CD4-positive, alpha-beta memory T cell (primary cell): ENCODE measurements at regions not wholly inside any gene's neighbourhood (a gene's known extent, or its start where the extent isn't known, plus 50 kb on each side); places are given as distances from the start of the nearest gene placed in this dataset.

Source experiments
- CTCF ChIA-PET: fragments of 350-600 bp; sonication (Branson Sonifier 250); formaldehyde crosslinking; loops from one replicate; lab custom pipeline; 2021; ENCODE audit warnings: inconsistent platforms; ENCODE audit not compliant: partially characterized antibody; lab: Charles Lee
- POLR2A ChIA-PET: fragments of 350-600 bp; sonication (Branson Sonifier 250); formaldehyde crosslinking; loops from one replicate; lab custom pipeline; 2021; ENCODE audit not compliant: partially characterized antibody; lab: Charles Lee
- DNase-seq, 5 donors: peaks; one replicate each; pipeline versions ENCODE4 v3.0.0 to v3.0.0-alpha.2; 2020 to 2022; ENCODE audit warnings: mixed read lengths in 1 of 5
- H3K27ac ChIP-seq: one replicate; pipeline ENCODE4 v1.7.0; 2013; ENCODE audit warnings: low read depth, low read length
- H3K27me3 ChIP-seq: 2 replicates; pipeline ENCODE4 v1.7.0; 2013; ENCODE audit warnings: mild to moderate bottlenecking, low read length, moderate library complexity; ENCODE audit not compliant: insufficient read depth
- H3K36me3 ChIP-seq: 2 replicates; pipeline ENCODE4 v1.7.0; 2013; ENCODE audit warnings: mild to moderate bottlenecking, low read length, moderate library complexity; ENCODE audit not compliant: insufficient read depth
- H3K4me1 ChIP-seq: 2 replicates; pipeline ENCODE4 v1.7.0; 2013; ENCODE audit warnings: mild to moderate bottlenecking, low read length, moderate library complexity; ENCODE audit not compliant: insufficient read depth
- H3K4me3 ChIP-seq, 2 donors: one replicate each; pipeline ENCODE4 v1.7.0; 2013; ENCODE audit warnings: low read length in 2 of 2, mild to moderate bottlenecking in 1 of 2
- H3K9me3 ChIP-seq, 2 donors: one replicate each; pipeline ENCODE4 v1.7.0; 2013; ENCODE audit warnings: low read length in 2 of 2, control low read depth in 1 of 2; ENCODE audit not compliant: control insufficient read depth in 1 of 2
- H3K27ac Mint-ChIP-seq, 7 donors: one replicate each; pipeline ENCODE4 v1.8.0; 2020 to 2021; ENCODE audit warnings: mixed read lengths in 7 of 7, mild to moderate bottlenecking in 6 of 7, inconsistent platforms in 3 of 7, moderate library complexity in 3 of 7
- H3K27me3 Mint-ChIP-seq, 2 donors: one replicate each; pipeline ENCODE4 v1.8.0; 2020 to 2021; ENCODE audit warnings: mixed read lengths in 2 of 2
- H3K36me3 Mint-ChIP-seq, 2 donors: one replicate each; pipeline ENCODE4 v1.8.0; 2020 to 2021; ENCODE audit warnings: mixed read lengths in 2 of 2, inconsistent platforms in 1 of 2, mild to moderate bottlenecking in 1 of 2
- H3K4me1 Mint-ChIP-seq, 4 donors: one replicate each; pipeline ENCODE4 v1.8.0; 2020 to 2021; ENCODE audit warnings: mixed read lengths in 4 of 4, mild to moderate bottlenecking in 1 of 4
- H3K4me3 Mint-ChIP-seq, 8 donors: one replicate each; pipeline ENCODE4 v1.8.0; 2020 to 2021; ENCODE audit warnings: mixed read lengths in 8 of 8, mild to moderate bottlenecking in 7 of 8, moderate library complexity in 6 of 8, inconsistent platforms in 3 of 8
- H3K9me3 Mint-ChIP-seq, 8 donors: one replicate each; pipeline ENCODE4 v1.8.0; 2020 to 2021; ENCODE audit warnings: mixed read lengths in 8 of 8, mild to moderate bottlenecking in 5 of 8, inconsistent platforms in 3 of 8, moderate library complexity in 1 of 8
- intact Hi-C: fragments of 100-400 bp; cut with micrococcal nuclease; formaldehyde crosslinking; loops from one replicate; pipeline ENCODE4 v1.15.1; 2023

- no peak overlapping the region for H3K27ac ChIP-seq
- no peak for DNase-seq
- Mint-ChIP-seq H3K27me3 (peaks cover 3 to 11% of the 10 kb centered on the region in 2 donors), H3K4me1 (no peaks in the 10 kb centered on the region), H3K36me3 (no peaks in the 10 kb centered on the region), H3K9me3 (peaks cover 0 to 10% (median 0%) of the 10 kb centered on the region in 8 donors), H3K27ac (no peak overlapping the region), H3K4me3 (no peak overlapping the region)
- H3K27me3 ChIP-seq: no peaks in the 10 kb centered on the region
- no peaks in the 10 kb centered on the region for H3K36me3 ChIP-seq
- H3K4me3 ChIP-seq: no peak overlapping the region
- CTCF ChIA-PET: no interaction called here
- intact Hi-C loops: no loop called here
- H3K4me1 ChIP-seq: no peaks in the 10 kb centered on the region
- POLR2A ChIA-PET: no interaction called here
- no peaks in the 10 kb centered on the region for H3K9me3 ChIP-seq
These were observed 87.2 kb upstream of the ZNF507 start for GRCh38 chr19:32258167-32258566.

GRCh38 chr19:32264568-32264967 lies 80.8 kb upstream of the ZNF507 start:
- Histone ChIP-seq H3K27me3 (no peaks in the 10 kb centered on the region), H3K4me3 (no peak overlapping the region), H3K36me3 (no peaks in the 10 kb centered on the region), H3K9me3 (no peaks in the 10 kb centered on the region), H3K4me1 (no peaks in the 10 kb centered on the region), H3K27ac (no peak overlapping the region)
- intact Hi-C loops: no loop called here
- ChIA-PET CTCF (no interaction called here), POLR2A (no interaction called here)
- Mint-ChIP-seq H3K27me3 (peaks cover 12 to 13% of the 10 kb centered on the region in 2 donors), H3K27ac (no peak overlapping the region), H3K4me3 (no peak overlapping the region), H3K36me3 (no peaks in the 10 kb centered on the region), H3K9me3 (peaks cover 0 to 11% (median 0%) of the 10 kb centered on the region in 8 donors), H3K4me1 (no peaks in the 10 kb centered on the region)
- DNase-seq: no peak

DNA sequence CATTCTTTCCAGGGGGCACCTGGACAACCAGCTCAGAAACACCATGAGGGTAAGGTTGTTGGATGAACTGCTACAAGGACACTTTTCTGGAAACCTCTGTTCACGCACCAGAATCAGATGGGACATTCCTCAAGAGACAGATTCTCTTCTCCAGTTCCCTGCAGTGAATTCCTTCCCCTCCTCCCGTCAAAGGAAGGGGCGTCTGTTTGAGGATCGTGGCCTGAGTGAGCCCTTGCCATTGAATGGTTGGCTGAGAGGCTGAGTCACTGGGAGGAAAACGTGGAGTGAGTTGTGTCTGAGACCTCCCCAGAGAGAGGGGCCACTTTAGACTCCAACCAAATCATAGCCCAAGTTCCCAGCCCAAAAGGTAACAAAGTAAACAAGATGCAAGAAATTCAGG lies 79.4 kb upstream of the ZNF507 start:
- intact Hi-C loops: no loop called here
- no peak overlapping the region for H3K4me3 Mint-ChIP-seq
- H3K27ac Mint-ChIP-seq: no peak overlapping the region
- H3K9me3 ChIP-seq: no peaks in the 10 kb centered on the region
- no peaks in the 10 kb centered on the region for H3K36me3 ChIP-seq
- H3K27me3 Mint-ChIP-seq: peaks cover 18 to 19% of the 10 kb centered on the region in 2 donors
- no peak for DNase-seq
- CTCF ChIA-PET: no interaction called here
- H3K36me3 Mint-ChIP-seq: no peaks in the 10 kb centered on the region
- no peaks in the 10 kb centered on the region for H3K27me3 ChIP-seq
- H3K27ac ChIP-seq: no peak overlapping the region
- peaks cover 0 to 5% (median 0%) of the 10 kb centered on the region in 8 donors for H3K9me3 Mint-ChIP-seq
- no peaks in the 10 kb centered on the region for H3K4me1 ChIP-seq
- no peak overlapping the region for H3K4me3 ChIP-seq
- POLR2A ChIA-PET: no interaction called here
- H3K4me1 Mint-ChIP-seq: no peaks in the 10 kb centered on the region

- ChIA-PET CTCF (no interaction called here), POLR2A (no interaction called here)
- H3K36me3 ChIP-seq: no peaks in the 10 kb centered on the region
- H3K9me3 ChIP-seq: no peaks in the 10 kb centered on the region
- DNase-seq: no peak
- Mint-ChIP-seq H3K36me3 (no peaks in the 10 kb centered on the region), H3K27me3 (peaks cover 18 to 21% of the 10 kb centered on the region in 2 donors), H3K4me1 (no peaks in the 10 kb centered on the region), H3K4me3 (no peak overlapping the region), H3K27ac (no peak overlapping the region), H3K9me3 (peaks cover 0 to 7% (median 0%) of the 10 kb centered on the region in 8 donors)
- no peak overlapping the region for H3K4me3 ChIP-seq
- H3K27me3 ChIP-seq: no peaks in the 10 kb centered on the region
- no peaks in the 10 kb centered on the region for H3K4me1 ChIP-seq
- no peak overlapping the region for H3K27ac ChIP-seq
- intact Hi-C loops: no loop called here
These were observed 79.0 kb upstream of the ZNF507 start for GRCh38 chr19:32266460-32266859.

GRCh38 chr19:32268381-32268780 lies 77.0 kb upstream of the ZNF507 start:
- ChIA-PET CTCF (no interaction called here), POLR2A (no interaction called here)
- no peak overlapping the region for H3K27ac Mint-ChIP-seq
- H3K36me3 Mint-ChIP-seq: peaks cover 0 to under 1% of the 10 kb centered on the region in 2 donors
- Histone ChIP-seq H3K9me3 (no peaks in the 10 kb centered on the region), H3K27ac (no peak overlapping the region), H3K27me3 (no peaks in the 10 kb centered on the region), H3K36me3 (no peaks in the 10 kb centered on the region), H3K4me3 (no peak overlapping the region), H3K4me1 (no peaks in the 10 kb centered on the region)
- intact Hi-C loops: no loop called here
- peaks cover 19 to 27% of the 10 kb centered on the region in 2 donors for H3K27me3 Mint-ChIP-seq
- no peak overlapping the region for H3K4me3 Mint-ChIP-seq
- peaks cover 0 to 14% (median 7%) of the 10 kb centered on the region in 8 donors for H3K9me3 Mint-ChIP-seq
- no peaks in the 10 kb centered on the region for H3K4me1 Mint-ChIP-seq
- no peak for DNase-seq

DNA sequence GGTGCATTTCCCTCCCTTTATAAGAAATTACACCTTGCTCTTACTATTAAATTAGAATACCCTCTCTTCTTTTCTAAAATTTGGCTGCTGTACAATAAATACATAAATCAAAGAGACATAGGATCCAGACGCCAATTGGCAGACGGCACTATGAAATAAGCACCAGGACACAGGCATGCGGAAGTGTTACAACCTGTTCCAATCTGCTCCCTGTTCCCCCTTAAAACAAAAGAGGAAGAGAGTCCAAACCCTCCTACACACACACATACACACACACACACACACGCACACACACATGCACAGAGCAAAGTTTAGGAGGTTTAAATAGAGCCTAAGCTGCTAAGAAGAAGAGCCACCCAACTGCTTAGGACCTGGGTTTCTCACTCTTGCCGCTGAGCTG lies 75.6 kb upstream of the ZNF507 start:
- no peak overlapping the region for H3K27ac Mint-ChIP-seq
- peaks cover 19 to 29% of the 10 kb centered on the region in 2 donors for H3K27me3 Mint-ChIP-seq
- intact Hi-C loops: no loop called here
- DNase-seq: no peak
- CTCF ChIA-PET: no interaction called here
- no peak overlapping the region for H3K4me3 ChIP-seq
- POLR2A ChIA-PET: no interaction called here
- peaks cover 0 to 27% (median 14%) of the 10 kb centered on the region in 8 donors for H3K9me3 Mint-ChIP-seq
- peaks cover 0 to 5% of the 10 kb centered on the region in 2 donors for H3K36me3 Mint-ChIP-seq
- H3K9me3 ChIP-seq: no peaks in the 10 kb centered on the region
- H3K27ac ChIP-seq: no peak overlapping the region
- H3K27me3 ChIP-seq: no peaks in the 10 kb centered on the region
- H3K4me1 ChIP-seq: no peaks in the 10 kb centered on the region
- no peak overlapping the region for H3K4me3 Mint-ChIP-seq
- H3K4me1 Mint-ChIP-seq: no peaks in the 10 kb centered on the region
- no peaks in the 10 kb centered on the region for H3K36me3 ChIP-seq

DNA sequence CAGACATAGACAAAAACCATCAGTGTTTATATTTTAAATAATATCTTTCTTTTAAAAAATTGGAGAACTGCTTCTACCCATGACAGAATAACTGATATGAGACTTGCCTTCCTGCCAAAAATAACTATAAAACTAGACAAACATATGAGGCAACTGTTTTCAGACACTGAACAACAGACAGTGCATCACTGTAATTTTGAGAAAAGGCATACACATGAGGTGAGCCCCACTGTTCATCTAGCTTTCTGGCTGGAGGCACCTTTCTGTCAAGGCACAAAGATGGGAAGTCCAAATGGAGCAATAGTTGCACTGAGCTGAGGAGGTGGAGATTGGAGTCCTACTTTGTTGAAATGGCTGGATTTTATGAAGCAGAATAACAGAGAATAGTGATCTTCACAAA lies 71.9 kb upstream of the ZNF507 start:
- no peak for DNase-seq
- intact Hi-C loops: no loop called here
- H3K4me1 ChIP-seq: no peaks in the 10 kb centered on the region
- H3K9me3 Mint-ChIP-seq: peaks cover 0 to 28% (median 16%) of the 10 kb centered on the region in 8 donors
- no peak overlapping the region for H3K4me3 ChIP-seq
- ChIA-PET CTCF (no interaction called here), POLR2A (no interaction called here)
- H3K27me3 ChIP-seq: no peaks in the 10 kb centered on the region
- H3K4me3 Mint-ChIP-seq: no peak overlapping the region
- no peak overlapping the region for H3K27ac Mint-ChIP-seq
- H3K36me3 ChIP-seq: no peaks in the 10 kb centered on the region
- no peaks in the 10 kb centered on the region for H3K4me1 Mint-ChIP-seq
- H3K36me3 Mint-ChIP-seq: peaks cover 0 to 5% of the 10 kb centered on the region in 2 donors
- peaks cover 13 to 19% of the 10 kb centered on the region in 2 donors for H3K27me3 Mint-ChIP-seq
- H3K9me3 ChIP-seq: no peaks in the 10 kb centered on the region
- H3K27ac ChIP-seq: no peak overlapping the region

DNA sequence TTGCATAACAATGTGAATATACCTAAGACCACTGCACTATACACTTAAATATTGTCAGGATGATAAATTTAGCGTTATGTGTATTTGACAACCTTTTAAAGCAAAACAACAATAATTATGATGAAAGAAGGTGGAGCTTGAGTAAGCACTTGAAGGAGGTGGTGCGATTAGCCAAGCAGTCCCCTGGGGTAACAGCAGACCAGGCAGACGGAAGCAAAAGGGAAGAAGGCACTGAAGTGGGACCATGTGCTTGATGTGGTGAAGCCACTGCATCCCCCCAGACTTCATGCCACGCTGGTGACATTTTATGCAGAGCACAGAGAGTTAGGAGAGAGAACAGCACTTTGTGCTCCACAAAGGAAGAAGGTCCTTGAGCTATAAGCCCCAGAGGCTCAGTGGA lies 58.3 kb upstream of the ZNF507 start:
- Mint-ChIP-seq H3K4me1 (no peaks in the 10 kb centered on the region), H3K9me3 (peaks cover 0 to 2% (median 0%) of the 10 kb centered on the region in 8 donors), H3K4me3 (no peak overlapping the region), H3K27ac (no peak overlapping the region), H3K27me3 (peaks cover 5 to 27% of the 10 kb centered on the region in 2 donors), H3K36me3 (no peaks in the 10 kb centered on the region)
- H3K36me3 ChIP-seq: no peaks in the 10 kb centered on the region
- no peak overlapping the region for H3K4me3 ChIP-seq
- no peaks in the 10 kb centered on the region for H3K9me3 ChIP-seq
- no peaks in the 10 kb centered on the region for H3K4me1 ChIP-seq
- no peaks in the 10 kb centered on the region for H3K27me3 ChIP-seq
- H3K27ac ChIP-seq: no peak overlapping the region
- POLR2A ChIA-PET: no interaction called here
- CTCF ChIA-PET: interaction anchor here (1.1 kb wide), 1 partner anchor 63 kb away, joined by 3 read pairs; no protein-coding TSS in a partner anchor
- DNase-seq: no peak
- intact Hi-C loops: no loop called here
